GM20000 (cell line): ENCODE measurements at regions not wholly inside any gene's neighbourhood (a gene's known extent, or its start where the extent isn't known, plus 50 kb on each side); places are given as distances from the start of the nearest gene placed in this dataset.
"Not testable (repeated sequence)": the region's sequence is repeated elsewhere in the genome, so short reads cannot be mapped to it uniquely, and the experiment has no call there.

Experiments used
- DNase-seq: peaks from one replicate; pipeline ENCODE4 v3.0.0; 2012; ENCODE audit warnings: low spot score
- CTCF ChIP-seq: IDR thresholded peaks from 2 replicates; pipeline ENCODE4 v1.5.1; 2012; ENCODE audit warnings: mild to moderate bottlenecking, control low read depth; ENCODE audit errors: extremely low read depth, missing control alignments

- no peak for TF ChIP-seq CTCF
- DNase-seq, result no peak
Observed at GRCh38 chr17:70320673-70321345, 151.5 kb downstream of the KCNJ2 start.

DNA sequence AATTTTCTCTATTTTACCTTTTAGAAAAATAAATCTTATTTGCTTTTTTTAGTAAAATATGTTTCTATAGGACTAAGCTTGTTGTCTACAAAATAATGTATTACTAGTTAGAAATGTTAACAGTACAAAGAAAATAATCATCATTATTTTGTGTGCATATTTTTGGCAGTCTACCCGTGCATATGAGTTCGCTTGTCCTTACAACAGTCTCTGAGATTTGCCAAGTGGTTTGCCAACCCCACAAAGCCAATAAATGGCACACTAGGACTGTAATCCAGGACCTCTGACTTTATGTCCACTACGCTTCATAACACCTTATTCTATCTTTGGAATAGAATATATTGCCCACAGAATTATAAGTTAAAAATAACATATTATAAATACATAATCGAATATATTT lies 152.0 kb downstream of the KCNJ2 start:
- DNase-seq, result no peak
- no peak for TF ChIP-seq CTCF

GRCh38 chr17:70323269-70323668 lies 153.9 kb downstream of the KCNJ2 start:
- no peak for DNase-seq
- TF ChIP-seq CTCF, result no peak

GRCh38 chr17:70324031-70324430 lies 154.7 kb downstream of the KCNJ2 start:
- no peak for TF ChIP-seq CTCF
- no peak for DNase-seq

DNA sequence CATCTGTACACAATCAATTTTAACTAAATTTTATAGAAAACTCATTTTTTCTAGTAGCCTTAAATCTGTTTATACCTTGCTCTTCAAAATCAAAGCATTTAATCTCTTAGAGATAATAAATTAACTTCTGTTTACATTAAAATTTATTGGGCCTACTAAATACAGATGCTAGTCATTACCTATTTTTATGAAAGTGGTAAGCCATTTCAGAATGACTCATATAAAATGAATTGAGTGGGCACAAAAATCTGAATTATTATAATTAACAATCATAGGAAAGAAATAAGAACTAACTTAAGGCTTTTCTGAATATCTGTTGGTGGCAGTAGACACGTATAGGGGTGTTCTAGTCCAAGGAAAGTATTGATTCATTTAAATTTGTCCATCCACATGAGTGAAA lies 157.9 kb downstream of the KCNJ2 start:
- DNase-seq, result no peak
- no peak for TF ChIP-seq CTCF

- DNase-seq, result no peak
- no peak for TF ChIP-seq CTCF
Observed at GRCh38 chr17:70327723-70328122, 158.4 kb downstream of the KCNJ2 start.

DNA sequence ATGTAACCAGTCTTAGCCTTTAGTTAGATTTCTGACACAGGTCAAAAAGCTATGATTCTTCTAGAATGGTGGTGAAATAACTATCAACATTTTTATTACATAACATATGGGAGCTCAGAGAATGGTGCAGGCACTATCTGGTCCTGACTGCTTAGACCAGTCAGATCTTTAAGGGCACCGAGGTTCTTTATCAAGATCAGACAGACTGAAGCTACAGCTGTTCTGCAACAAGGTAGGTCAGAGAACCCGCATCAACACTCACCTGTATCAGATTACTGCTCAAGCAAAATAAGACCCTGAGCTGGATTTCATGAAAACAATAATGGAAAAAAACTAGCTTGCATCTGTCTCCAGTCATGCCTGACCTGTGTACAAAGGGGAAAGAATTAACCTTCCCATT lies 160.4 kb downstream of the KCNJ2 start:
- no peak for DNase-seq

DNA sequence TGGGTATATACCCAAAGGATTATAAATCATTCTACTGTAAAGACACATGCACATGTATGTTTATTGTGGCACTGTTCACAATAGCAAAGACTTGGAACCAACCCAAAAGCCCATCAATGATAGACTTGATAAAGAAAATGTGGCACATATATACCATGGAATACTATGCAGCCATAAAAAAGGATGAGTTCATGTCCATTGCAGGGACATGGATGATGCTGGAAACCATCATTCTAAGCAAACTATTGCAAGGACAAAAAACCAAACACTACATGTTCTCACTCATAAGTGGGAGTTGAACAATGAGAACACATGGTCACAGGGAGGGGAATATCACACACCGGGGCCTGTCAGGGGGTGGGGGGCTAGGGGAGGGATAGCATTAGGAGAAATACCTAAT lies 161.7 kb downstream of the KCNJ2 start:
- not testable (repeated sequence) for DNase-seq

More for the DNA sequence above, 160.4 kb downstream of the KCNJ2 start:
- no peak for TF ChIP-seq CTCF
